ENCODE measurements at regions not wholly inside any gene's neighbourhood (a gene's known extent, or its start where the extent isn't known, plus 50 kb on each side); places are given as distances from the start of the nearest gene placed in this dataset.
A peak's percentile ranks its signal among the peaks of the same experiment; 100 is the strongest.

DNA sequence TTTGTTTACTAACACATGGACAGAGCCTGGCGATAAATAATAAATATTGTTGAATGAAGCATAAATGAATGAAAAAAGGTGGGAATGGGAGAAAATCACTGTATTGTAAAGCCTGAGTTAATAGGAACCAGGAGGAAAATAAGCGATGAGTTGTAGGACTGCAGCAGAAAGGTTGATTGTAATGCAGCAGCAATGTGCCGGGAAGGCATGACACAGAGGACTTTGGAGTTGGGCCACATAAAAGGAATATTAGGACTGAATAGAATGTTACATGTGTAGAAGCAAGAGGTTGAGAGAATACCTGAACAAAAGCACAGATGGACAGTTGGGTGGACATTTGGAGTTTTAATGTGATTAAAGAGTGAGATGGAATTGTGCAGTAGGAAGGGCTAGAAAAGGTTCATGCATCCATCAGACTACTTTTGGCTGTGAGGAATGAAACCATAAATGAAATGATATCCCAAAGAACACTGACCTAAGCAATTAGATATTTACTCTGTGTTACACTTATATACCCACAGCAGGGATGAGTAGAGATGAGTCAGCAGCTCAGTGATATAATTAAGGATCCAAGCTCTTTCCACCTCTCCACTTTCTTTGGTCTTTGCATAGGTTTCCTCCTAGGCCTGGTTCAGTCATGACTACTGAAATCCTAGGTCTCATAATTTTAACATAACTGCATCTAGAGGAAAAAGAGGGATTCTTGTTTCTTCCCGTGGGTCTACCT lies 55.4 kb downstream of the CCER1 start:
- ATAC-seq (no peak), DNase-seq (no peak)
- intact Hi-C loops (cut with micrococcal nuclease), result no loop called here

DNA sequence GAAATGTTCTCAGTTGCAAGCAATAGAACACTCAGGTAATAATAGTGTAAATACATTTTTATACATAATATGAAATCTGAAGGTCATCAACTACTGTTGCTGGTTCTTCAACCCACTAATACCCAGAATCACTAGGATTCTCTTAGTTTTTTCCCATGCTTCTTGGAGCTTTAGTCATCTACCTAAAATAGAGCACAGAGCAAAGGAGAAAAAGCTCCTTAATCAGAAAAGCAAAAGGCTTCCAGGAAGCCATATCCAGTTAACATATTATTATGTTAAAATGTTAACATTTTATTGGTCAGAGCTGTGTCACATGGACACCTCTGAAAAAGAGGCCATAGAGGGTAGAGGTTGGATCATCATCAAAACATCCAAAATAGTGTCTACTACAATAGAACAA lies 57.0 kb downstream of the CCER1 start:
- intact Hi-C loops (cut with micrococcal nuclease), result no loop called here
- ATAC-seq (no peak), DNase-seq (no peak)

DNA sequence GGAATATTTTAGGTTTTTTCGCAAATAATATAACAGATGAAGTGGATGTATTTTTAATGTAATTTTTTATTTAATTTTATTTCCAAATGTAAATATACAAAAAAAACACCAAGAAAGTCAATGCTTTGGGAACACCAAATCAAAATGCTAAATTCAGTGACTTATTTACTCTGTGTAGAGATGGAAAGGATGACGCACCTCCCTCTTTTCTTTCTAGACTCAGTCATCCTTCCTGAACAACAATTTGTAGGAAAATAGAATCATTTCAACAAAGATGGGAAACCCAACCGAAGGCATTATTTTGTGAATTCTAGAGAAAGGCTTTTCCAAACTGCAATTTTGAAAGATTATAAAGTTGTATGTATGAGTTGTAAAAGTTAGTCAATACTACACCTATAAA lies 57.7 kb downstream of the CCER1 start:
- intact Hi-C loops (cut with micrococcal nuclease), result no loop called here
- ATAC-seq, result no peak
- no peak for DNase-seq

DNA sequence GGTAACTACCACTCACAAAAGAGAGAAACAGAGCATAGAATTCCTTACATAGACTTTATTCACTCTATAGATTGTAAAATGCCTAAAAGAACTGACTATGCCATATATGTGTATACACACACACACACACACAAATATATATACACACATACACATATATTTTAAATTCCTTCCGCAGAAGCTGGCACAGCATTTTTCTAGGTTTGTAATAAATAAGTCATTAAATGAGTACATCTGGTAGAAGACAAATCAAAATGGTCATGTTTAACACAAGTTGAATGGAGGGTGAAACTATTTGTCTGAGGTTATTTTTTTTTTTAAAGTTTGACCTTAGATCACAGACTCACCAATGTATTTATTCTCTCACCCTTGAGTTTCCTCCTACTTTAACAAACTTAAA lies 58.2 kb downstream of the CCER1 start:
- ATAC-seq (no peak), DNase-seq (no peak)
- intact Hi-C loops (cut with micrococcal nuclease), result no loop called here

DNA sequence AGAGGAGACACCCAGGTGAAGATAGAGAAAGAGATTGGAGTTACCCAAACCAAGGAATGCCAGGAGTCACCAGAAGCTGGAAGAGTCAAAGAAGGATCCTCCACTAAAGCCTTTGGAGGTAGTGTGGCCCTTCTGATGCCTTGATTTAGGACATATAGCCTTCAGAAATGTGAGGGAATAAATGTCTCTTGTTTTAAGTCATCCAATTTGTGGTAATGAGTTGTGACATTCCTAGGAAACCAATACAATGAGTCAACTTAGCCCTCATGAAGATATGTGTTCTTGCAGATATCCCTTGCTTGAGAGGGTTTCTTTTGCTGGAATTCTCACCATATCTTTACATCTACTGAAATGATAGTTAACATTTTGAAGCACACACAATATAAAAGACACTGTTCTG lies 58.8 kb downstream of the CCER1 start:
- no peak for ATAC-seq
- intact Hi-C loops (cut with micrococcal nuclease), result no loop called here
- no peak for DNase-seq

DNA sequence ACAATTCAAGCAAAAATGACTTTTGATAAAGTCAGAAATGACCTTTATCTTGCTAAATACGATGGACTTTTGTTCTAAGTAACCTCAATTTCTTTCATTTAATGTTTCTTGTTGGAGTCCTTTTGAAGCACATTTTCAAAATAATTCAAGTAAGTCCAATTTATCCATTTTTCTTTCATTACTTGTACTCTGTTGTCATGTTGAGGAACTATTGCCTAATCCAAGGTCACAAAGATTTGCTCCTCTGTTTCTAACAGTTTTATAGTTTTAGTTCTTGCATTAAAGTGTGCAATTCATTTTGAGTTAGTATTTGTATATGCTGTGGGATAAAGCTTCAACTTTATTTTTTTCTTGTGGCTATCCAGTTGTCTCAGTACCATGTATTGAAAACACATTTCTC lies 66.7 kb downstream of the CCER1 start:
- no peak for DNase-seq
- ATAC-seq, result no peak
- intact Hi-C loops (cut with micrococcal nuclease), result no loop called here

DNA sequence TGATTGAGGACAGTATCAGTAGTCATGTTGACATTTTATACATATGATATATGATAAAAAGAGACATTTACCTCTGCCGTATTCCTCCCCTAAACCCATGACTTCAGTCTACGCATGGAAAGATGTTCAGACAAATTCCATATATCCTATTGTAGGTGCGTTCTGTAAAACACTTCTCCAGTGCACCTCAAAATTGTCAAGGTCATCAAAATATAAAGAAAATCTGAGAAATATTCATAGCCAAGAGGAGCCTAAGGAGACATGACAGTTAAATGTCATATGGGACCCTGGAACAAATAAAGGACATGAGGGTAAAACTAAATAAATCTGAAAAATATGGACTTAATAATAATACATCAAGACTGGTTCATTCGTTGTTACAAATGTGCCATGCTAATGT lies 71.5 kb downstream of the CCER1 start:
- ATAC-seq, result no peak
- intact Hi-C loops (cut with micrococcal nuclease), result no loop called here
- no peak for DNase-seq

DNA sequence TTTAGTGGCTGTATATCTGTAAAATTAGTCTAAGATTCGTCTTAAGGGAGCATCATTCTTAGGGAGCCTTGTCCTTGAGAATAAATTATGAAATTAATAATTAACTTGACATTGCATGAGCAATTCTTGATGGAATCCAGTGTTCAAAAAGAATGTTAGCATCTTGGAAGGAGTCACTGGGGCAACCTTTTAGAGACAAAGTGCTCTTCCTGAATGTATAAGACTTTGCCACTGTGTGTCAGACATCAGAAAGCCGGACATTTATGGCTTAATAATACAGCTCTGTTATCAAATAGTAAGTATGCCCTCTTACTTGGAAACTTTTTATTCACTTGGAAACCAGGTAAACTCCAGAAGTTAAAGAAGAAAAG lies 83.3 kb downstream of the CCER1 start:
- DNase-seq, result no peak
- ATAC-seq, result no peak
- intact Hi-C loops (cut with micrococcal nuclease), result no loop called here

DNA sequence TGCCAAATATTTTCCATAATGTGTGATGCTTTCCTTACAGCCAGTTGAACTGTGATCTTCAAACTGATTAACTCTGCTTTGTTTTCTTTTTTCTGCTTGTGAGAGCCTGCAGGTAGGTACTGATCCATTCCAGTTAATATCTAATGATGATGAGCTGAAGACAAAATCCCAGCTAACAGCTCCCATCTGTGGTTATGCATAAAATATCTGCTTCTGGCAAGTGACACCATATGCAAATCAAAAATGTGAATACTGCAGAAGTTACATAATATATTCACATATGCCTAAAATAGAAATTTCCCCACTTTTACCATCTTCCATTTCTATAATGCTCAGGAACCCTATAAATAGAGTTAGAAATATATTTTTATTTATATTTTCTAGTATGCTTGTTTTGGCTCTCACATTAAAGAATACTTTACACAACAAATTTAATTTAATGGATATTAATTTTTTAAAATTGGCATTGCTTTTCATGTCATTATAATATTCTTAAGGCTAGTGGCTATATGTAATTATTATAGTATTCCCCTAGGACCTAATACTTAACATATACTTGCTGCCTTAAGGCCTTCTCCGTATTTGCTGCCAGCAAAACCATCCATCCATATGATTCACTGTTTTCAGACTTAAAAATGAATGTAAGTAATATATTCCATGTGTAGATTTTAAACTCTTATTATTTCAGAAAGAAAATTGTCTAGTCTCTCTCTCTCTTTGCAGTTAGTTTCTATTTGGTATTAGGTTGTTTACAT lies 83.8 kb downstream of the CCER1 start:
- ATAC-seq (no peak), DNase-seq (no peak)
- intact Hi-C loops (cut with micrococcal nuclease), result no loop called here

DNA sequence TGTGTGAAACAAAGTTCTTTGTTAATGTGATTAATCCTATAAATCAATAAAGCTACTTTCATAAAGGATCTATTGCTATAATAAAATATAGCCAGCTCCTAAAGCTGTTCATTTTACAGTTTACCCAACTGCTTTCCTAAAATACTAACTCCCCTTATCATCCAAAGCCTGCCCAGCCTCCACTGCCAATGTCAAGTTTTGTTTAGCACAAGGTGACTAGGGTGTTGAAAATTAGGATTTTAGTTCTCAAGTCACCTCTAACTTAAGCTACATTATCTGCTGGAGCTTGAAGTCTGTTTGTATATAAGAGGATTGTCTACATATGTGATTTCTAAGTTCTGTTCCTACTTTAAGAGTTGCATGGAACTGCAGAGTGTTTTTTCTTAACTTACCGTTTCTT lies 86.3 kb downstream of the CCER1 start:
- intact Hi-C loops (cut with micrococcal nuclease), result no loop called here
- DNase-seq, result no peak
- ATAC-seq, result peak; percentile 68

DNA sequence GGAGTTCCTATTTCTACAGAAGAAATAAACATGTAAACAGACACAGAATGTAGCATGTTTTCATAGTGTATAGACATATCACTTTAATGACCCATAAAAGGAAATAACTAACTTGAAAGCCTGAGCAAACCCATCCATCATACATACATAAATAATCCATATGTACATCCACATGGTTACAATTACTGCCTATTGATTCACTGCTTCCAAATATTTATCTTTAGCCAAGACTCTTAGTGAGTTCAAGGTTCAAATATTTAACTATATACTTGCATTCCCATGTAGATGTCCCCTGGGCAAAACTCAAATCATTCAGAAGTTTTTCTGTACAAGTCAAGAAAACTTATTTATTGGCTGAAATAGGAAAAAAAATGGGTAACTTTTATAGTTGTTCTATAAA lies 95.4 kb downstream of the CCER1 start:
- ATAC-seq (no peak), DNase-seq (no peak)
- intact Hi-C loops (cut with micrococcal nuclease), result loop anchor here (10.0 kb wide), 1 partner anchor 165 kb away; no protein-coding TSS in a partner anchor

DNA sequence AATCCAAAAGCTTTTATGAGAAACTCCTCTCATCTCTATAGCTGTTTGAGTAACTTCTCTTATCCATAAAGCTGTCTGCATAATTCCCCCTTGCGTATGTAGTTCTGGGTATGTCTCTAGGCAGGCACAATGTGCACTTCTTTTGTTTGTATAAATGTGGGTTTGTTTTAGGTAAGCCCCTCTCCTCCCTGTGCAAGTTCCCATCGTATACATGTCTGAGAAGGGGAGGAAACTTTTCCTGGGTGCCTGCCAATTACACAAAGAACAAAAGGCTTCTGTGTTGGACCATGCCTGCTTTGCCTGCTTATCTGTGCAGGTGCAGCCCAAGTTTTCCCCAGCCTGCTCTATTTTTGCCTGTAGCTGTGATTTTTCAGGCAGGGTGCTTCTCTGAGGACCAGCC lies 96.7 kb downstream of the CCER1 start:
- ATAC-seq (peak; percentile 55), DNase-seq (no peak)
- intact Hi-C loops (cut with micrococcal nuclease), result loop anchor here (10.0 kb wide), 1 partner anchor 163 kb away; no protein-coding TSS in a partner anchor

DNA sequence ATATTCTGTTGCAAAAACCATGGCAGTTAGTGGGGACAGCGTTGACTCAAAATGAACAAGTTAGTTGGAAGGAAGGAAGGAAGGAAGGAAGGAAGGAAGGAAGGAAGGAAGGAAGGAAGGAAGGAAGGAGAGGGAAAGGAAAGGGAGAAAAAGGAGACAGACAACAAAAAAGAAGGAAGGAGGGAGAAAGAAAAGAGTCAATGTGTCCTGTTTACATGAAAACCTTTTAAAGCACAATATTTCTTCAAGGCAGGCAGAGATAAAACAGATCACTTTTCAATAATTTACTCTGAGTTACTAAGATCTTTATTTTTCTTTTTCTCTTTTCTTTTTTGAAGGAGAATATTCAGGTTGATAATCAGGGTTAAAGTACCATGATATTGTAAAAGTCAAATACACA lies 99.4 kb downstream of the CCER1 start:
- intact Hi-C loops (cut with micrococcal nuclease), result loop anchor here (10.0 kb wide), 1 partner anchor 161 kb away; no protein-coding TSS in a partner anchor
- DNase-seq, result no peak
- no peak for ATAC-seq

DNA sequence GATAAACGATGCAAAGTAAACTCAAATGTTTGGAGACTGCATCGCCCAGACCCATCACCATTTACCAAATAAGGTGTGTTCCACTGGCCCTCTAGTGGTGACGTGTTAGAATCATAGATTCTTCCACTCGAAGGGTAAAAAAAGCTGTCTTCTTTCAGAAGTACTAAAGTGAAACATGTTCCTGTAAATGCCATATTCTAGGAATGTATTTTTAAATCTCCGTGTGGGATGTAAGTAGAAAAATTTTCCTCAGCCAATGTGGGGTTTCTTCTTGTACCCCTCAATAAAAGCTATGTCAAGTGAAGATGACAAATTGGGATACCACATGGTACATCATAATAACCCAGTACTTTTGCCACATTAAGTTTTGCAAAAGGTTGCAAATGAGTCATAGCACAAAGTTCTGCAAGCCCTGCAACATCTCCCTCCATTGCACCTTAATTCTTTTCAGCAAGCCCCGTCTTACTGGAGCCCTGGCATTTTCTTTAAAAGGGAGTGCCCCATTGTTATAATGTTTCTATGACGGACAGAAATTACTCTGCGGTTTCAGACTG lies 100.8 kb downstream of the CCER1 start:
- ATAC-seq (peak; percentile 48), DNase-seq (no peak)
- intact Hi-C loops (cut with micrococcal nuclease), result loop anchor here (10.0 kb wide), 1 partner anchor 159 kb away; no protein-coding TSS in a partner anchor

DNA sequence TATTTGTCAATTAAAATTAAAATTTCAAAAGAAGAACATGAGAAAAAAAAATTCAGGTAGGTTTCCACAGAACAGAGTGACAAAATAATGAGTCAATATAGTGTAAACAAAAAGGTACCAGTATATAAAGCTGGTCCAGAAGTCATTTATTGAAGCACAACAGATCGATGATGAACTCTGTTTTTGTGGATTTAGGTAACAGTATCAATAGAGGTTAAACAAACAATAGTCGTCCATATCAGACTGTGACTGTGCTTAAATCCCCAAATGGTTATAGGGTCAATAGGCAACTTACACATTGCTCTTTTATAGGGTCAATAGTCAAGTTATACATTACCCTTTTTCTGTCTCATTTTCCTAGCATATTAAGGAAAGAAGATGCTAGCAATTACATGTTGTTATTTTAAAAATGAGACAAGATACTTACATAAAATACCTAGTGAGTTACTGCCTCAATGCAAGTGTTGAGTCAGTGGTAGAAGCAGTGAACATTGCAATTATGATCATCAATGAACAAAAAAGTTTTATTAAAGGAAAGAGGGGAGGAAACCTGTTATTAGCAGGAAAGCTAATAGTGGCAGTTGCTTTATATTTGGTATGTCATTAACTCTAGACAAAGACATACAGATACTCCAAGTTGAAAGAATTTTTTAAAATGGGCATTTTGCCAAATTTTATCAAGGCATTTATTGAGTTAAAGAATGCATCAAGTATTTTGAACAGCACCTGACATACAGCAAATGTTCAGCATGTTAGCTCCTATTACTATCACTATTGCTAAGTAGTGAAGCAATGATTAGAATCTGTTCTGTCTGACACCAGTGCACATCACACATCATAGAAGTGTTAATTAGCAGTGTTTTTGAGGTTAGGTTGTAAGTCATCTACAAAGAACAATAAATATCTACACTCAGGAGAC lies 102.9 kb downstream of the CCER1 start:
- ATAC-seq (no peak), DNase-seq (no peak)
- intact Hi-C loops (cut with micrococcal nuclease), result loop anchor here (10.0 kb wide), 1 partner anchor 157 kb away; no protein-coding TSS in a partner anchor

DNA sequence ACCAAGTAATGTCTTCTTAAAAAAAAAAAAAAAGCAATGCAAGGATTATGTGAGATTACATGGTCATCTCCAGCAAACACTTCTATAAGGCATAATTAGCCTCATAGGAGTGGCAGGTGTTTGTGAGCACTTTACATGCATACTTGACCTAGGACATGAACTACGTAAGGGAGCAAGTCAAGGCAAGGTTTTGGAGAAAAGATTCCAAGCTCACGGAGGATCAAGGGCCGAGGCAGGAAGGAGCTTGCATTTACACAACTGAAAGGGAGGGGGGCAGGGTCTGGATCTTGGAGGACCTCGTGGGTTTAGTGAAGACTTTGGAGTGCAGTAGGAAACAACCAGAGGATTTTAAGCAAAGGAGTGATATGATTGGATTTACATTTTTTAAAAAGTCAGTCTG lies 112.5 kb downstream of the CCER1 start:
- no peak for ATAC-seq
- no peak for DNase-seq
- intact Hi-C loops (cut with micrococcal nuclease), result no loop called here

DNA sequence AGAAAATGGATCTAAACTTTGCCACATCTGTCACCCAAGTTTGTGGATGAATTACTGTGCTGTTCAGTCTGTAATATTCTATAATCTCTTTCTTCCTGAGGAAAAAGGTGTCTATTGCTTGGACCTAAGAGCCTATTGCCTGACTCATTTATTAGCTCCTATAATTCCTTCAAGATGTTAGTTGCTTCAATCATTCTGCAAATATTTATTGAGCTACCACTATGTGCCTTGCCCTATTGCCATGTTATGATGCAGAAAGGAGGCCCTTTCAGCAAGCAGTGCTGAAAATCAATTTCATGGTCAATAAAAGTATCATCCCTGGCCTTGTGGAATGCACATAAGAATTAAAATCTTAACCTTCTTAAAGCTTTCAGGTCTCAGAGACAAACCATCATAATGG lies 113.6 kb downstream of the CCER1 start:
- ATAC-seq (no peak), DNase-seq (no peak)
- intact Hi-C loops (cut with micrococcal nuclease), result no loop called here

DNA sequence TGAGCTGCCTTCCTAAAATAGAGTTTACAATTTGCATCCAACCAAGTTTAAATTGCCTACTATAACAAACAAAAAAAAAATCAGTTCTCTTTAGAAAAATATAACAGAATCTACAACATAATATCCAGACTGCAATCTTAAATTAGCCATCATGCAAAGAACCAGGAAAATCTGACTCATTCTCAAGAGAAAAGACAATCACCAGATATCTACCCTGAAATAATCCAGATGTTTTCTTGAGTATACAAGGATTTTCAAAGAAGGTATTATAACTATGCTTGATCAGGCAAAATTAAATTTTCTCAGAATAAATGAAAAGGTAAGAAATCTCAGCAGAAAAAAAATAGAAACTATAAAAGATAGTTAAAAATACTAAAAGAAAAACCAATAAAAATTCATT lies 115.6 kb downstream of the CCER1 start:
- ATAC-seq (no peak), DNase-seq (no peak)
- intact Hi-C loops (cut with micrococcal nuclease), result no loop called here

DNA sequence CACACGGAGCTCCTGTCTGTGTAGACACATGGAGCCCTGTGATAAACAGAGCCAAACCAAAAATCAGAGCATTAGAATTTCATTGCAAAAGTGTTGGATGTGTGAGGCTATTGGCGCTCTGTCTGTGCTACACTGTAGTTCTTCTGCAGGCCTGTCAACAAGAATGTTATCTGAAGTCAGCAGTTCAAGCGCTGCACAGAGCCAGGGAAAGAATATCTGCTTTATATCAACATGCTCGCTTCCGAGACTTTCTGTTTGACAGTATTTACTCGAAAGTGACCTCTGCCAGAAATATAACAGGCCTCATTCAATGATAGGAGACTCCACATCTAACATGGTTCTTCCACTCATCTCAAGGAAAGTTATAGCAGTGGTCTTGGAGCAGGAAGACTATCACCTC lies 118.3 kb downstream of the CCER1 start:
- ATAC-seq, result peak; percentile 100
- no peak for DNase-seq
- intact Hi-C loops (cut with micrococcal nuclease), result no loop called here

DNA sequence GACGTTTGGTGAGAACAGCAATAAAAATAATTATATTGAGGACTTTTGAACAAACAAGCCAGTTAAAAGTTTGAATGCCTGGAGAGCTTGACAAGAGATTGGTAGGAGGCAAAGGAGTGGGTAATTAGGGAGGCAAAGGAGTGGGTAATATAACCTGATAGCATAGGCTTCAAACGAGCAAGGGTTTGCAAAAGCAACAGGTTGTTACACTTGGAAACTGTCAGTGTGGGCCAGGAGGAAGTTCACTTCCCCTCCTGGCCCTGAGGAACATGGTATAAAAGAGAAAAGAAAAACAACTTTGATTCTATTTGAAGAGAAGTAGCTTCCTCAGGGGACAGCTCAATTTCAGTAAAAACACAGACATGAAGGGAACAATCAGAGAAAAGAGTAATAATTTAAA lies 121.7 kb downstream of the CCER1 start:
- ATAC-seq (no peak), DNase-seq (no peak)
- intact Hi-C loops (cut with micrococcal nuclease), result no loop called here
